ENCODE measurements at regions not wholly inside any gene's neighbourhood (a gene's known extent, or its start where the extent isn't known, plus 50 kb on each side); places are given as distances from the start of the nearest gene placed in this dataset.
"Not testable (repeated sequence)": the region's sequence is repeated elsewhere in the genome, so short reads cannot be mapped to it uniquely, and the experiment has no call there.

DNA sequence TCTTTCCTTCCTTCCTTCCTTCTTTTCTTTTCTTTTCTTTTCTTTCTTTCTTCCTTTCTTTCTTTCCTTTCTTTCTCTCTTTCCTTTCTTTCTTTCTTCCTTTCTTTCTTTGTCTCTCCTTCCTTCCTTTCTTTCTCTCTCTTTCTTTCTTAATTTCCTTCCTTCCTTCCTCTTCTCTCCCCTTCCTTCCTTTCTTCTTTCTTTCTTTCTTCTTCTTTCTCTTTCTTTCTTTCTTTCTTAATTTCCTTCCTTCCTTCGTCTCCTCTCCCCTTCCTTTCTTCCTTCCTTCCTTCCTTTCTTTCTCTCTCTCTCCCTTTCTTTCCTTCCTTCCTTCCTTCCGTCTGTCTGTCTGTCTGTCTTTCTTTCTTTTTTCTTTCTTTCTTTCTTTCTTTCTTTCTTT, 1446.5 kb upstream of the GOT2 start:
- DNase-seq (ENCODE audit: low spot score) (no peak), FAIRE-seq (no peak)

DNA sequence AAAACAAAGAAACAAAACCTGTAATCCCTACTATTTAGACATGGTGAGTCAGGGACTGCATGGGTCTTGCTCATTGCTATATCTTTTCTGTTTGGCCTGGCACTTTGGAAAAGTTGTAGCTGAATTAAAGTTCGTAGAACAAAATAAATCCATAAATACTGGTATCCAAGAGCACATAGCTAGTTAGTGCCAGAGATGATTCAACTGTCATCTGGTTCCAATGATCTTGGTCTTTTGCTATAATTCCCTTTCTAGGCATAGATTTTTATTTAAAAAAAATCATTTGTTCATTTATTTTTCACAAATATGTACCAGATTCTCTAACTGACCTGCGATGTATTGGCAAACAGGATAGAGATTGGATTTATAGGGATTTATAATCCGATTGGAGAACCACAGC, 1436.1 kb upstream of the GOT2 start:
- no peak for DNase-seq (ENCODE audit: low spot score)
- FAIRE-seq = no peak

GRCh38 chr16:60166111-60166510, 1432.0 kb upstream of the GOT2 start:
- FAIRE-seq (no peak), DNase-seq (ENCODE audit: low spot score) (no peak)

- DNase-seq (ENCODE audit: low spot score) = peak; percentile 27
- no peak for FAIRE-seq
Measured at GRCh38 chr16:60151987-60152386, 1417.9 kb upstream of the GOT2 start.

DNA sequence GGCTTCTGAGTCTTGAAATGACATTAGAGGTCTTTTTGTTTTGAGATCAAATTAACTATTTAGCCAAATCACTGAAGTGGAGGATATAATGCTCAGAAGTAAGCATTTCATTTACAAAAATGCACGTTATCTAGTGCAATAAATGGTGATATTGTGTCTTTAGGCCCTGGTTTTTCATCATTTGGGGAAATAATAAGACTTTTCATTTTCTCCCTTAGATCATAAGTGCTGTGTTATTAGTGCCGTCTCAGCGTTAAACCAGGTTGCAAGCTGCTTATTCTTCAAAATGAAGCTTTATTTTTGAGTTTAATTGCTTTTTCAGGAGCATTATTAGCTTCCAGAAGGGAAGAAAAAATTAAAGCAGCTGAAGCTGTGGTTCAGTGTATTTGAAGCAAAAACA, 1416.8 kb upstream of the GOT2 start:
- FAIRE-seq = no peak
- DNase-seq (ENCODE audit: low spot score) = no peak

DNA sequence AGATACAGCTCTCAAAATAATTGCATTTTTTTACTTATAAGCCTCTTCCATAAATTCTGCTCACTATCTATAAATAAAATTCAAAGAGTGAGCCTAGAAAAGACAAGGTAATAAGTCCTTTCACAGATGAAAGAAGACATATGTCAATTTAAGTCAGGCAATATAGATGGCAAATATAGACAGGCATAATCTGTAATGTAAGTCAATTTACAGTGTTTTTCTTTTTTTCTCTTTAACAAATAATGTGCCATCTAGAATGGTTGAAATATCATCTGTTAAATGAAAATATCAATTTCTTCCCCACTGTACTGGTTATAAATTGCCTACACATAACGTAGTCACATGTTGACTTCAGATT, 1409.2 kb upstream of the GOT2 start:
- DNase-seq (ENCODE audit: low spot score) = no peak
- FAIRE-seq = no peak

DNA sequence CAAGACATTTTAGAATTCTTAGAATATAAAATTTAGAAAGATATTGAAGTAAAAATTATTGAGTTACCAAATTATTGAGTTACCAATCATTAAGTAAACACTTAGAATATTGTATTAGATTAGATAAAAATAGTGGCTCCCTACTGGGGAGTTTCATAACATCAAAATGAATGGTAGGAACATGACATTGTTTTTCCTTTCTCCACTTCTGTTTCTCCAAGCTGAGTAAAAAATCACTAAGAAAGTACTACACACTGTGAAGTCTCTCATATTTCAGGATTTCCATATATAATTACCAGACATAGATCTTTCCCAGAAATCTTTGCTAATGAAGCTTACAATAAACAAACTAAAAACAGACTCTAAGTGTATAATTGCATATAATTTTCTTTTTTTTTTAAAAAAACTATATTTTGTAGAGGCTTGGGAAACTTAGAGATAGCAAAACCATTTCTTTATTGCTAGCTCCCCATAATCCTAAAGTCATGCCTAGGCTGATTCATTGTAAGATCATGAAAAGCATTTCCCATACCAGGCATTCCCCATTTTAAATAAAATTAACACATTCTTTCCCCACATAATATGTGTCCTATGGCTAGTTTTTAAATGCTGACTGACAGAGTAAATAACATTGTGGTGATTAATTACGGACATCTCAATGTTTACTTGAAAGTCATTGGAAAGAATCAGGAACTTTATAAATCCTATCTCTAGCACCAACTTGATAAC, 1408.7 kb upstream of the GOT2 start:
- no peak for DNase-seq (ENCODE audit: low spot score)
- no peak for FAIRE-seq

- FAIRE-seq (no peak), DNase-seq (ENCODE audit: low spot score) (no peak)
Measured at GRCh38 chr16:60137891-60138290, 1403.8 kb upstream of the GOT2 start.

DNA sequence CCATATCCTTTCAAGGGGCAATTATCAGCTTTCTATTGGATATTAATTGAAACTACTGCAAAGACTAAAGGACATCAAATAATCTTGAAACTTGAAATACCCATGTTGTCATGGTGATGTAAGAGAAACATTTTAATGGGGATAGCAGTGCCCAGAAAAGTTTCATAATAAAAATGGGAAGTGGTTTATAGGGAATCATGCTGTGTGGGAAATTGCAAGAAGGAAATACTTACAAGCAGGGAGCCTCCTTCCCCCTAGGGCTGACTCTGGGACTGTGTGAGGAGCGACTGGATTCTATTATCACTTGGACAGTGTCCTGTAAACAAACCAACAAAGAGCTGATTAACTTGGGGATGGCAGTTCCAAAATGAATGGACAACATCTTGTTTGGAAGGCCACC, 1393.1 kb upstream of the GOT2 start:
- DNase-seq (ENCODE audit: low spot score) (no peak), FAIRE-seq (no peak)

- not testable (repeated sequence) for DNase-seq (ENCODE audit: low spot score); FAIRE-seq
Measured at GRCh38 chr16:60126115-60126514, 1392.0 kb upstream of the GOT2 start.

- FAIRE-seq (no peak), DNase-seq (ENCODE audit: low spot score) (no peak)
Measured at GRCh38 chr16:60123392-60124023, 1389.4 kb upstream of the GOT2 start.

DNA sequence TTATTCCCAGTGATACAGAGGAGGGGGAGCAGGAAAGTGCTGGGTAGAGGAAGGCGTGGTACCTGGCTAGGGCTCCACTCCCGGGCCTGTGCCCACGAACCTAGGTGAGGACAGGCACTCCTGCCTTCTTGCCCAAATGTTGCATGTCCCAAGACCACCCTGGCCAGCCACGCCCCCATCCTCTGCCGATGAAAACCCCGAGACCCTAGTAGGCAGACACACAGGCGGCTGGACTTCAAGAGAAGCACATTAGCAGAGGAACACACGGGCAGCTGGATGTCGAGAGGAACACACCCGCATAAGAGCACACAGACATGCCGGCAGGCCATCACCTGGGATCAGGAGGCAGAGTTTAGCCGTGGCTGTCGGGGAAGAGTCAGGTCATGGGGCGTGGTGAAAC, 1386.5 kb upstream of the GOT2 start:
- FAIRE-seq = no peak

DNA sequence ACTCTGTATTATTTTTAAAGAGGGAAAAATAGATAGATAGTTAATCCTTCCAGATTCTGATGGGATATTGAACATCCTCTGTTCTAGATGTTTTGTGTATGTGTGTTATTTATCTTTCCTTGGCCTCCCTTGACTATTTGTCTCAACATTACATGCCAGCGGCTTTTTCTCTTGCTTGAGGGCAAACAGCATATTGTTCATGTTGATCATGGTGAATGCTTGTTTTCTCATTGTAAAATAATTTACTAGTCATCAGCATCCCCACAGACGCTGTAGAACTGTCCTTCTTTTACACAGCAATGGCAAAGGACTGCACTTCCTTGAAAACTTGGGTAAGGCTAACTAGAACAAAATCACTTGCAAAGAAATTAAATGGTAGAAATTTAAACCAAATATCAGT, 1376.4 kb upstream of the GOT2 start:
- FAIRE-seq = no peak
- no peak for DNase-seq (ENCODE audit: low spot score)

More for the DNA sequence above, 1386.5 kb upstream of the GOT2 start:
- no peak for DNase-seq (ENCODE audit: low spot score)

DNA sequence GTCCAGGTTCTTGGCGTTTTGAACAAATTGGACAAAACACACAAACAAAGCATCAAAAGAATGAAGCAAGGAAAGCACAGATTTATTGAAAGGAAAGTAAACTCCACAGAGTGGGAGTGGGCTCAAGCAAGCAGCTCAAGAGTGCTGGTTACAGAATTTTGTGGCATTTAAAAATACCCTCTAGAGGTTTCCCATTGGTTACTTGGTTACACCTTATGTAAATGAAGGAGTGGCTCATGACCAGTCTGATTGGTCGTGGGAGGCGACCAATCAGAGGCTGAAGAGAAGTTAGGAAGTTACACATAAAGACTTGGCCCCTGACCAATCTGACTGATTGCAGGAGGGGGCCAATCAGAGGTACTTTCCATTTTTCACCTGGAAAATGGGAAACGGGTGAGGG, 1373.8 kb upstream of the GOT2 start:
- FAIRE-seq (no peak), DNase-seq (ENCODE audit: low spot score) (no peak)

DNA sequence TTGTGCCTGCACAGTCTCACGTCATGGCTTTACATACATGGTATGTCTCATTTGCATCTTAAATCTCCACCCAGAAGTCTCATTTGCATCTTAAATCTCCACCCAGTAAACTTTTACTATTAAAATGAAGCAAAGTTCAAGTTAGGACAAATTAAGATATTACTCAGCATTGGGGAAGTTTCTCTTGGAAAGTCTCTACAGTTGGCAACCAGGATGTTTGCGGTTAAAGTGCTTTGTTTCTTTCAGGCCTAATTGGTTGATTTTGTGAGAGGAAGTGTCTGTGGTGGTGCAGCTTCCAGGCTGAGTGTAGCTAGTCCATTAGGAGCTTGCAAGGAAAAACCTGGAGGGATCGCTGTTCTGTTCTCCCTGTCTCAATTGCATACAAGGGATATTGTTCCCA, 1373.3 kb upstream of the GOT2 start:
- FAIRE-seq = no peak
- DNase-seq (ENCODE audit: low spot score) = peak; percentile 8

DNA sequence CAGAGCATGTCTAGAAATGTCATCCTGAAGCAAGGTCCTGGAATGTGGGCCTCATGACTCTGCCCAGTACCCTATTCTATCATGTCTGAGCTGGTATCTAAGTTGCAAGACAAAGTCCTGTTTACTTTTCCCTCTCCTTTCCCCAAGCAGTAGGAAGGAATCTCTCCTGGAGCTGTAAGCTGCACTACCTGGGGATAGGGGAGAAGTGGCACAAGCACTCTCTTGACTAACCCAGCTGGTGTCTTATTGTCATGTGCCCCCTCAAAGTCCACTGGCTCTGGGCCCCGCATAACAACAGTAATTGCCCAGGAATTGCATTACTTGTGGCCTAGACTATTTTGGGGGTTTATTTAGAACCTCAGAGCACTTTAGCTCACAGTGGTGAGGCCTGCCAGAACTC, 1366.3 kb upstream of the GOT2 start:
- no peak for FAIRE-seq
- DNase-seq (ENCODE audit: low spot score) = no peak

DNA sequence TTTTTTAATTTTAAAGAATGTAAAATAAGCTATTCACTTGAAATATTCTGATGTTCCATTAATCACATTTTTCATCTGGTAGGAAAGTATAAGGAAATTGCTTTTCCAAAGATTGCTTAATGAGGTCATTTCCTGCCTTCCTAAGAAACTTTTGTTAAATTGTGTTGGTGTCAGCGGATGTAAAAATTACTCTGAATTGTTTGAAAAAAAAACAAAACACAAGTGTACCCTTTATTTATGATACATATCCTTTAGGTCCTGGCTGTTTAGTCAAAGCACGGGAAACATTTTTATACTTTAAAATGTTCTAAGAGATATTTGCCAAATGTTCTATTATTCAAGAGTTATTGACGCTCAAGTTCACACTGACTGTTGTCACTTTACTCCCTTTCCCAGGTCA, 1357.4 kb upstream of the GOT2 start:
- FAIRE-seq = no peak
- DNase-seq (ENCODE audit: low spot score) = no peak

GRCh38 chr16:60091071-60091470, 1357.0 kb upstream of the GOT2 start:
- FAIRE-seq (no peak), DNase-seq (ENCODE audit: low spot score) (no peak)

DNA sequence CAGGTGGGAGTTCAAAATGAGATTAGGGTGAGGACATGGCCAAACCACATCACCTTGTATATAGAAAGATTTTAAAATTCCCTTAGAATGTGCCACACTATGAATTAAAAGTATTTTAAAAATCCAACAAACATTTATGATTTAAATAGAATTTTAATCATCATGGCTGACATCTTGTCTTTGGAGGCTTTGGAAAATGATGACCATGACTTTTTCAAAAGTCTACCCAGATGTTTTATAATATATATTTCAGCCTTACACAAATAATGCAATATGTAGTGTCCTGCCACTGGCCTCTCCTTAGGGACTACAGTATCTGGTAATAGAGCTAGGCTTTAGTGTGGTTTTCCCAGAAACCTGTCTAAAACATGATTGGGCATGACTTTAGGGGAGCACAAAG, 1353.4 kb upstream of the GOT2 start:
- DNase-seq (ENCODE audit: low spot score) (no peak), FAIRE-seq (no peak)

DNA sequence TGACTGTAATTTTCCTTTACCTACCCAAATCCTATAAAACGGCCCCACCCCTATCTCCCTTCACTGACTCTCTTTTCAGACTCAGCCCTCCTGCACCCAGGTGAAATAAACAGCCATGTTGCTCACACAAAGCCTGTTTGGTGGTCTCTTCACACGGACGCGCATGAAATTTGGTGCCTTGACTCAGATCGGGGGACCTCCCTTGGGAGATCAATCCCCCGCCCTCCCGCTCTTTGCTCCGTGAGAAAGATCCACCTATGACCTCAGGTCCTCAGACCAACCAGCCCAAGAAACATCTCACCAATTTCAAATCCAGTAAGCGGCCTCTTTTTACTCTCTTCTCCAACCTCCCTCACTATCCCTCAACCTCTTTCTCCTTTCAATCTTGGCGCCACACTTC, 1344.7 kb upstream of the GOT2 start:
- DNase-seq (ENCODE audit: low spot score); FAIRE-seq: not testable (repeated sequence)

DNA sequence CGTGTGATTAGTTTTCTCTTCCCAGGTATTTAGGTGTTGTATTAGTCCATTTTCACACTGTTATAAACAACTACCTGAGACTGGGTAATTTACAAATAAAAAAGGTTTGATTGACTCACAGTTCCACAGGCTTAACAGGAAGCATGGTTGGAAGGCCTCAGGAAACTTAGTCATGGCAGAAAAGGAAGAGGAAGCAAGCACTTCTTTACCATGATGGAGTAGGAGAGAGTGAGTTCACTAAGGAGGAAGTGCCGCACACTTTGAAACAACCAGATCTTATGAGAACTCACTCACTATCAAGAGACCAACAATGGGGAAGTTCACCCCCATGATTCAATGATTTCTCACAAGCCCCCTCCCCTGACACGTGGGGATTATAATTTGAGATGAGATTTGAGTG, 1343.7 kb upstream of the GOT2 start:
- no peak for DNase-seq (ENCODE audit: low spot score)
- FAIRE-seq = no peak

DNA sequence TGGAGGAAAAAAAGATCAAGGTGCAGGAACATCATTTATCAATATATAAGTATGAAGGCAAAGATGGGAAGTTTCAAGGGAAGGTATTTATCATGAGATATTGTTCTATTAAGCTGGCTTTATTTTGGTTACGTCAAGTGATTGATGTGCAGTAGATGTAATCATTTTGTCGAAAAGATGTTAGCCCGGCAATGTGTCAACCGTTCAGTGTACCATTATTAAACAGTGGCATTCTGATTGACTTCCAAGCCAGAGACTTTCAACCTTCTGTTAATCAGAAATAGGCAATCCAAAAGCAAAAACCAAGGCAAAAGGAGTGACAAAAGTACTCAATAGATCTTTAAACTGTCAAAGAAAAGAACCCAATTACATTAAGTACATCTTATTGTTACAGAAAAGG, 1340.3 kb upstream of the GOT2 start:
- FAIRE-seq (no peak), DNase-seq (ENCODE audit: low spot score) (no peak)

DNA sequence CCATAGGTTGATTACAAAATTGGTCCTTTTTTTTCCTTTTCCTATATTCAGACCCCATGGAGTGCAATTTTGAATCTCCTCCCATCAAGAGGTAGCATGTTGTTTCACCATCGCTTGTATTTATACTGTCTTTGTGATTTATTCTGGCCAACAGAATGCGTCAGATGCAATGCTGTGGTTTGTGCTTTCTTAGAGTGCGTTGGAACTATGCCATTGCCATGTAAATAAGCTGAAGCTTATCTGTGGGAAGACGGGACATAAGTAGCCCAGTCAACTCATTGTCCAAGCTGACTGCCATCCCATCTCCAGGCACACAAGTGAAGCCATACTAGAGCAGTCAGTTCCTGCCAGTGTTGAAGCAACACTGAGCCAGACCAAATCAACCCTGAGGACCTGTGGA, 1339.3 kb upstream of the GOT2 start:
- DNase-seq (ENCODE audit: low spot score) (no peak), FAIRE-seq (no peak)

Data from urothelium cell line (cell line).